ENCODE measurements at regions not wholly inside any gene's neighbourhood (a gene's known extent, or its start where the extent isn't known, plus 50 kb on each side); places are given as distances from the start of the nearest gene placed in this dataset.

DNA sequence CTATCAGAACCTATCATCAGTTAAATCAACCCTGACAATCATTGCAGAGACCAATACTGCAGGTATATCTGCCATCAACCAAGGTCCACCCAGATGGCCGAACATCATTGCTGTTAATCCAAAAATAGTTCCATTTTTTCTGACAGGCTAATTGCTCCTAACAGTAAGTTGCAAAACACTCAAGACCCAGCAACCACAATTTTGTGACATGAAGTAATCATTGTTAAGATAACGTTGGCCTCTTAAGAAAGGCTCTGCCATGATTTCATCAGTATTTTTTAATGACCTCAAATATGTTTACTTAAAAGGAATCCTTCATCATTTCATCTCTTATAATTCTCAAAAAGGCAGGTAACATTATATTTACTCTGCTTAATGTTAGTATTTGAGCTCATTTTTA, 553.4 kb upstream of the POM121L12 start:
- TF ChIP-seq, protein P1, sequence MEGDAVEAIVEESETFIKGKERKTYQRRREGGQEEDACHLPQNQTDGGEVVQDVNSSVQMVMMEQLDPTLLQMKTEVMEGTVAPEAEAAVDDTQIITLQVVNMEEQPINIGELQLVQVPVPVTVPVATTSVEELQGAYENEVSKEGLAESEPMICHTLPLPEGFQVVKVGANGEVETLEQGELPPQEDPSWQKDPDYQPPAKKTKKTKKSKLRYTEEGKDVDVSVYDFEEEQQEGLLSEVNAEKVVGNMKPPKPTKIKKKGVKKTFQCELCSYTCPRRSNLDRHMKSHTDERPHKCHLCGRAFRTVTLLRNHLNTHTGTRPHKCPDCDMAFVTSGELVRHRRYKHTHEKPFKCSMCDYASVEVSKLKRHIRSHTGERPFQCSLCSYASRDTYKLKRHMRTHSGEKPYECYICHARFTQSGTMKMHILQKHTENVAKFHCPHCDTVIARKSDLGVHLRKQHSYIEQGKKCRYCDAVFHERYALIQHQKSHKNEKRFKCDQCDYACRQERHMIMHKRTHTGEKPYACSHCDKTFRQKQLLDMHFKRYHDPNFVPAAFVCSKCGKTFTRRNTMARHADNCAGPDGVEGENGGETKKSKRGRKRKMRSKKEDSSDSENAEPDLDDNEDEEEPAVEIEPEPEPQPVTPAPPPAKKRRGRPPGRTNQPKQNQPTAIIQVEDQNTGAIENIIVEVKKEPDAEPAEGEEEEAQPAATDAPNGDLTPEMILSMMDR (IDR thresholded peaks at IDR 0.05; ENCODE audit: low read length) = no peak
- no peak for TF ChIP-seq EZH2 (IDR thresholded peaks at IDR 0.05; ENCODE audit: borderline replicate concordance, low read length)

Measured in OCI-LY1 (cell line).